ENCODE measurements at regions not wholly inside any gene's neighbourhood (a gene's known extent, or its start where the extent isn't known, plus 50 kb on each side); places are given as distances from the start of the nearest gene placed in this dataset.

- Histone ChIP-seq H3K4me1 (ENCODE audit: insufficient read depth, low read length) (peaks cover 39% of the 10 kb centered on the region), H3K4me3 (ENCODE audit: low read length) (peak overlapping the region; percentile 31), H3K27me3 (ENCODE audit: insufficient read depth, low read length) (peaks cover 9% of the 10 kb centered on the region; the same call in 1 of the 2 replicates), H3K9me3 (ENCODE audit: insufficient read depth, low read depth, low read length) (no peaks in the 10 kb centered on the region), H3K9ac (ENCODE audit: low read depth, low read length) (peak overlapping the region; percentile 46; the same call in 1 of the 2 replicates), H3K36me3 (ENCODE audit: insufficient read depth, low read length) (no peaks in the 10 kb centered on the region), H3K27ac (ENCODE audit: low read depth, low read length) (peak overlapping the region; percentile 96)
- WGBS: 4% methylated on average over 2 of the region's 2 CpGs
Observed at GRCh38 chr4:138658518-138658917, 357.1 kb upstream of the NOCT start.

DNA sequence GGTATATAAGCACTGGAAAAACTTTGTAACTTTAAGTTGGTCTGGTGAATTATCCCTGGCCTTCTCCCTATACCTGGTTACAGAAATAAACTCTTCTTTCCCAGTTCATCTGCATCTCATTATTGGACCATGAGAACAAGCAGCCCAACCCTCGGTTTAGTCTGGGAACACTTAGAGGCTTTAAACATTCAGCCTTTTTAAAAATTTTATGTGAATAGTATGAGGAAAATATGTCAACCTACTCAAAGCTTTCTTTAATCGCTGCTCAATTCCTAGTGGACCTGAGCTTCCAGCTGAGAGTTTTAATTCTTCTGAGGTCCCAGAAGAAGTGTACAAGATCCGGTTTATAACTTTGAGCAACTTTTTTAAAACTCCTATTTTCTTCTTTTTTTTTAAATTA is 358.6 kb upstream of the NOCT start:
- Histone ChIP-seq H3K9ac (ENCODE audit: low read depth, low read length) (no peak overlapping the region), H3K27ac (ENCODE audit: low read depth, low read length) (peak overlapping the region; percentile 39; the same call in 1 of the 2 replicates)
- whole genome bisulfite sequencing: 94% methylated on average over 3 of the region's 3 CpGs

DNA sequence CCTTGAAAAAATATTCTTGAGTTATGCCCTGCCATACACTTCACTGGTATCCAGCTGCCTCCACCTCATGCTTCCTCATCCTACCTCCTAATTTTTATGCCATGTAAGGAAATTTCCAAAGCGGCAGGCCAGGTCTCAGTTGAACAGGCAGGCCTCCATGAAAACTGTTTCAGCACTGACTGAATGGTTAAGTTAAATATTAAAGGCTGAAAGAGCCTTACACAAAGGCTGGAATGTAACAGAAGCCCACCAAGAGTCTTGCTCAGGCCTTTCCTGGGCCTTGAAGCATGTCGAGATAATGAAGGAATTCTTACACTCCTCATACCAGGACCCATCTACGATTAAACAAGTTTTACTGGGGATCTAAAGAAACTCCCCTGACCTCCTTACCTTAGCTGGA is 359.6 kb upstream of the NOCT start:
- H3K4me1 ChIP-seq (ENCODE audit: insufficient read depth, low read length): peaks cover 28% of the 10 kb centered on the region
- no peak overlapping the region for H3K27ac ChIP-seq (ENCODE audit: low read depth, low read length)
- no peaks in the 10 kb centered on the region for H3K9me3 ChIP-seq (ENCODE audit: insufficient read depth, low read depth, low read length)
- 95% methylated on average over 3 of the region's 3 CpGs for WGBS
- H3K36me3 ChIP-seq (ENCODE audit: insufficient read depth, low read length): no peaks in the 10 kb centered on the region
- H3K4me3 ChIP-seq (ENCODE audit: low read length): no peak overlapping the region
- no peak overlapping the region for H3K9ac ChIP-seq (ENCODE audit: low read depth, low read length)
- H3K27me3 ChIP-seq (ENCODE audit: insufficient read depth, low read length): 0 out of 2 replicates have a peak, but pooled peaks cover under 1% of the 10 kb centered on the region

More for the DNA sequence above, 358.6 kb upstream of the NOCT start:
- Histone ChIP-seq H3K4me1 (ENCODE audit: insufficient read depth, low read length) (peaks cover 38% of the 10 kb centered on the region), H3K4me3 (ENCODE audit: low read length) (no peak overlapping the region), H3K36me3 (ENCODE audit: insufficient read depth, low read length) (no peaks in the 10 kb centered on the region), H3K9me3 (ENCODE audit: insufficient read depth, low read depth, low read length) (no peaks in the 10 kb centered on the region), H3K27me3 (ENCODE audit: insufficient read depth, low read length) (peaks cover 4% of the 10 kb centered on the region; the same call in 1 of the 2 replicates)

GRCh38 chr4:138655286-138655685 is 360.3 kb upstream of the NOCT start:
- no peaks in the 10 kb centered on the region for H3K9me3 ChIP-seq (ENCODE audit: insufficient read depth, low read depth, low read length)
- H3K36me3 ChIP-seq (ENCODE audit: insufficient read depth, low read length): no peaks in the 10 kb centered on the region
- no peak overlapping the region for H3K9ac ChIP-seq (ENCODE audit: low read depth, low read length)
- no peak overlapping the region for H3K27ac ChIP-seq (ENCODE audit: low read depth, low read length)
- WGBS: 100% methylated on average over 1 of the region's 1 CpG
- H3K4me1 ChIP-seq (ENCODE audit: insufficient read depth, low read length): peaks cover 21% of the 10 kb centered on the region
- no peaks in the 10 kb centered on the region for H3K27me3 ChIP-seq (ENCODE audit: insufficient read depth, low read length)
- H3K4me3 ChIP-seq (ENCODE audit: low read length): no peak overlapping the region

GRCh38 chr4:138650929-138651448 is 364.6 kb upstream of the NOCT start:
- no peak overlapping the region for H3K9ac ChIP-seq (ENCODE audit: low read depth, low read length)
- 81% methylated on average over 2 of the region's 2 CpGs for WGBS

GRCh38 chr4:138650495-138650894 is 365.1 kb upstream of the NOCT start:
- Histone ChIP-seq H3K9ac (ENCODE audit: low read depth, low read length) (no peak overlapping the region), H3K36me3 (ENCODE audit: insufficient read depth, low read length) (no peaks in the 10 kb centered on the region), H3K4me1 (ENCODE audit: insufficient read depth, low read length) (peaks cover 12% of the 10 kb centered on the region; the same call in 1 of the 2 replicates), H3K27me3 (ENCODE audit: insufficient read depth, low read length) (no peaks in the 10 kb centered on the region), H3K27ac (ENCODE audit: low read depth, low read length) (no peak overlapping the region), H3K9me3 (ENCODE audit: insufficient read depth, low read depth, low read length) (no peaks in the 10 kb centered on the region), H3K4me3 (ENCODE audit: low read length) (no peak overlapping the region)
- 83% methylated on average over 1 of the region's 3 CpGs for WGBS

More at GRCh38 chr4:138650929-138651448, 364.6 kb upstream of the NOCT start:
- no peaks in the 10 kb centered on the region for H3K27me3 ChIP-seq (ENCODE audit: insufficient read depth, low read length)
- H3K36me3 ChIP-seq (ENCODE audit: insufficient read depth, low read length): no peaks in the 10 kb centered on the region
- H3K4me3 ChIP-seq (ENCODE audit: low read length): no peak overlapping the region
- peaks cover 11% of the 10 kb centered on the region; the same call in 1 of the 2 replicates for H3K4me1 ChIP-seq (ENCODE audit: insufficient read depth, low read length)
- H3K9me3 ChIP-seq (ENCODE audit: insufficient read depth, low read depth, low read length): no peaks in the 10 kb centered on the region
- H3K27ac ChIP-seq (ENCODE audit: low read depth, low read length): no peak overlapping the region

- Histone ChIP-seq H3K36me3 (ENCODE audit: insufficient read depth, low read length) (no peaks in the 10 kb centered on the region), H3K9me3 (ENCODE audit: insufficient read depth, low read depth, low read length) (no peaks in the 10 kb centered on the region), H3K4me3 (ENCODE audit: low read length) (no peak overlapping the region), H3K27me3 (ENCODE audit: insufficient read depth, low read length) (no peaks in the 10 kb centered on the region), H3K4me1 (ENCODE audit: insufficient read depth, low read length) (peaks cover 14% of the 10 kb centered on the region), H3K9ac (ENCODE audit: low read depth, low read length) (no peak overlapping the region), H3K27ac (ENCODE audit: low read depth, low read length) (peak overlapping the region; percentile 22; the same call in 1 of the 2 replicates)
- WGBS: 12% methylated on average over 2 of the region's 2 CpGs
Observed at GRCh38 chr4:138647433-138647832, 368.1 kb upstream of the NOCT start.

GRCh38 chr4:138646383-138646782 is 369.2 kb upstream of the NOCT start:
- WGBS: 97% methylated on average over 3 of the region's 4 CpGs
- Histone ChIP-seq H3K4me3 (ENCODE audit: low read length) (no peak overlapping the region), H3K9ac (ENCODE audit: low read depth, low read length) (no peak overlapping the region), H3K27me3 (ENCODE audit: insufficient read depth, low read length) (no peaks in the 10 kb centered on the region), H3K36me3 (ENCODE audit: insufficient read depth, low read length) (no peaks in the 10 kb centered on the region), H3K27ac (ENCODE audit: low read depth, low read length) (no peak overlapping the region), H3K9me3 (ENCODE audit: insufficient read depth, low read depth, low read length) (no peaks in the 10 kb centered on the region), H3K4me1 (ENCODE audit: insufficient read depth, low read length) (peaks cover 14% of the 10 kb centered on the region)

- Histone ChIP-seq H3K4me3 (ENCODE audit: low read length) (no peak overlapping the region), H3K9me3 (ENCODE audit: insufficient read depth, low read depth, low read length) (no peaks in the 10 kb centered on the region), H3K27me3 (ENCODE audit: insufficient read depth, low read length) (no peaks in the 10 kb centered on the region), H3K9ac (ENCODE audit: low read depth, low read length) (no peak overlapping the region), H3K4me1 (ENCODE audit: insufficient read depth, low read length) (peaks cover 14% of the 10 kb centered on the region), H3K27ac (ENCODE audit: low read depth, low read length) (no peak overlapping the region), H3K36me3 (ENCODE audit: insufficient read depth, low read length) (no peaks in the 10 kb centered on the region)
- WGBS: 90% methylated on average over 4 of the region's 4 CpGs
Observed at GRCh38 chr4:138645289-138645688, 370.3 kb upstream of the NOCT start.

- Histone ChIP-seq H3K9ac (ENCODE audit: low read depth, low read length) (no peak overlapping the region), H3K36me3 (ENCODE audit: insufficient read depth, low read length) (no peaks in the 10 kb centered on the region), H3K4me1 (ENCODE audit: insufficient read depth, low read length) (peaks cover 14% of the 10 kb centered on the region), H3K4me3 (ENCODE audit: low read length) (no peak overlapping the region), H3K27me3 (ENCODE audit: insufficient read depth, low read length) (no peaks in the 10 kb centered on the region), H3K9me3 (ENCODE audit: insufficient read depth, low read depth, low read length) (no peaks in the 10 kb centered on the region), H3K27ac (ENCODE audit: low read depth, low read length) (no peak overlapping the region)
- 97% methylated on average over 5 of the region's 5 CpGs for WGBS
Observed at GRCh38 chr4:138644322-138644721, 371.3 kb upstream of the NOCT start.

GRCh38 chr4:138643827-138644226 is 371.8 kb upstream of the NOCT start:
- 100% methylated on average over 1 of the region's 1 CpG for WGBS
- Histone ChIP-seq H3K9ac (ENCODE audit: low read depth, low read length) (no peak overlapping the region), H3K4me3 (ENCODE audit: low read length) (no peak overlapping the region), H3K4me1 (ENCODE audit: insufficient read depth, low read length) (peaks cover 14% of the 10 kb centered on the region), H3K36me3 (ENCODE audit: insufficient read depth, low read length) (no peaks in the 10 kb centered on the region), H3K27ac (ENCODE audit: low read depth, low read length) (no peak overlapping the region), H3K27me3 (ENCODE audit: insufficient read depth, low read length) (no peaks in the 10 kb centered on the region), H3K9me3 (ENCODE audit: insufficient read depth, low read depth, low read length) (no peaks in the 10 kb centered on the region)
